ENCODE measurements at regions not wholly inside any gene's neighbourhood (a gene's known extent, or its start where the extent isn't known, plus 50 kb on each side); places are given as distances from the start of the nearest gene placed in this dataset.
A peak's percentile ranks its signal among the peaks of the same experiment; 100 is the strongest.
"Not testable (repeated sequence)": the region's sequence is repeated elsewhere in the genome, so short reads cannot be mapped to it uniquely, and the experiment has no call there.

GRCh38 chr14:22105006-22105623 is 431.5 kb upstream of the OR4E1 start:
- DNase-seq (ENCODE audit: low read depth, low spot score): no peak

GRCh38 chr14:22100764-22101120 is 427.1 kb upstream of the OR4E1 start:
- not testable (repeated sequence) for DNase-seq (ENCODE audit: low read depth, low spot score)

- DNase-seq (ENCODE audit: low read depth, low spot score): peak; percentile 34
Observed at GRCh38 chr14:22099942-22100763, 426.5 kb upstream of the OR4E1 start.

DNA sequence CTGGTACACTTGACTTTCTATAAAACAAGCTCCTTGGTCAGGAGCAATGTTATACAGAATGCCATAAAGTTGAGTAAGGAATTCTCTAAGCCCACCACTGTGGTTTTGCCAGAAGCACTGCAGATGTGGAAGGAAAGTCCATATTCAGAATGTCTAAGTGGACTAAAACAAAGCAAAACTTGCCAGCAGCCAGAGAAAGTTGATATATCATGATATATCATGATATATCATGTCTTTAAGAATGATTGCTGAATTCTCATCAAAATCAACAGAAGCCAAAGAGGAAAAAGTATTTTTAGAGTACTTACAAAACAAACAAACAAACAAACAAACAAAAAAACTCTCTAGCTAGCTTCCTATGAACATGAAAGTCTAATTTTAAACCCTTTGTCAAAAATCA is 424.8 kb upstream of the OR4E1 start:
- DNase-seq (ENCODE audit: low read depth, low spot score): no peak

GRCh38 chr14:22097586-22098292 is 424.1 kb upstream of the OR4E1 start:
- no peak for DNase-seq (ENCODE audit: low read depth, low spot score)

DNA sequence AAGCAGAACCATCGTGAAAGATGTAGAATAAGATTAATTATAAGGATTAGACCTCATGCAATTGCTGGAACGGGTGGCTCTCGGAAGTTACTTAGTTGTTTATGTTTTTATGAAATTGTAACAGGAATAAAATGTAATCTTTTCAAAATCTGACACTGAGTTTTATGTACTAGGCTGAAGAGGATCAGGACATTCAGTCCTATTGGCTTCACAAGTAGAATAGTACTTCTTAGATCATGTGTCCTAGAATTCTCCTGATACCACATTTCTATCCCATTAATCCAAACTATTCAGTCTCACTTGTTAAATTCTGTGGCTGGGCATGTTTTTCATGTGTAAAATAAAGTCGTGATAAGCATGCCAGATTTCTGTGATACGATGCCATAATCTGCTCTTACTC is 423.5 kb upstream of the OR4E1 start:
- DNase-seq (ENCODE audit: low read depth, low spot score): no peak

DNA sequence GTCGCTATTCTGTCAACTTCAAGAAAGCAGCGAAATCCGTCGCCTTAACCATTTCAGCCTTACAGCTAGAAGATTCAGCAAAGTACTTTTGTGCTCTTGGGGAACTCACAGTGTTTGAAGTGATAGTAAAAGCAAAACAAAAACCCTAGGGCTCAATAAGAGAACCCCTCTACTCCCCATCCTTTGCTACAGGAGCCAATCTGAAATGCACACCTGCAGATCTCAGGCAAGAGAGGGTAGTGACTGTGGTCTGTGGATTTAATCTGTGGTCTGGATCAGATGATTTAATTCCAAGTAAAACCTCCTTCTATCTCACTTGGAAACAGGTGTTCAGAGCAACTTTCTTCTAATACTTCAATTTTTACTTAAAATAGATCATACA is 422.9 kb upstream of the OR4E1 start:
- no peak for DNase-seq (ENCODE audit: low read depth, low spot score)

GRCh38 chr14:22095860-22096513 is 422.4 kb upstream of the OR4E1 start:
- no peak for DNase-seq (ENCODE audit: low read depth, low spot score)

DNA sequence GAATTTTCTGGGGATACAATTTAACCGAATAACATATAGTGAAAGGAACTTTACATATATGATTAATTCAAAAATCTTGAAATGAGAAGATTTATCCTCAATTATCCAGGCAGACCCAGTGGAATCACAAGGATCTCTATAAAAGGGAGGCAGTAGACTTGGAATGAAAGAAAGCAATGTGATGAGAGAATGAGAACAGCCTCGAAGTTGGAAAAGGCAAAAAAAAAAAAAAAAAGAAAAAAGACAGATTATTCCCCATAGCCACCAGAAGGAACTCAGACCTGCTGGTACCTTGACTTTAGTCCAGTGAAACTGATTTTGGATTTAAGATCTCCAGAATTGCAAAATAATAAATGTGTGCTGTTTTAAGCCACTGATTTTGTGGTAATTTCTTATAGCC is 416.3 kb upstream of the OR4E1 start:
- no peak for DNase-seq (ENCODE audit: low read depth, low spot score)

- DNase-seq (ENCODE audit: low read depth, low spot score): peak; percentile 16
Observed at GRCh38 chr14:22088614-22089342, 415.2 kb upstream of the OR4E1 start.

DNA sequence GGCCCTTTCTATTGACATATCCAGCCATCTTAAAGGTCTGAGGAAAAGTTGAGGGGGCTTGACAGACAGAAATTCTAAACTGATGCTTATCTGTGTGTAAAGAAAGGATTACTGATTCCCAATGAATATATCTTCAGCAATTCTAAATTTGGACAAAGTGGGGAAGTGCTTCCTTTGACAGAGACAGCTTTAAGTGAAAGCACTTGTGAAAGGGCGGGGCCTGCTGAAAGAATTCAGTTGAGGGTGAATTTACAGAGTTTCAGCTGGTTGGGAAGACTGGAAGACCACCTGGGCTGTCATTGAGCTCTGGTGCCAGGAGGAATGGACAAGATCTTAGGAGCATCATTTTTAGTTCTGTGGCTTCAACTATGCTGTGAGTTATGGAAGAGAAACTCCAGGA is 412.5 kb upstream of the OR4E1 start:
- DNase-seq (ENCODE audit: low read depth, low spot score): no peak

GRCh38 chr14:22084393-22085281 is 411.0 kb upstream of the OR4E1 start:
- peak; percentile 56 for DNase-seq (ENCODE audit: low read depth, low spot score)

DNA sequence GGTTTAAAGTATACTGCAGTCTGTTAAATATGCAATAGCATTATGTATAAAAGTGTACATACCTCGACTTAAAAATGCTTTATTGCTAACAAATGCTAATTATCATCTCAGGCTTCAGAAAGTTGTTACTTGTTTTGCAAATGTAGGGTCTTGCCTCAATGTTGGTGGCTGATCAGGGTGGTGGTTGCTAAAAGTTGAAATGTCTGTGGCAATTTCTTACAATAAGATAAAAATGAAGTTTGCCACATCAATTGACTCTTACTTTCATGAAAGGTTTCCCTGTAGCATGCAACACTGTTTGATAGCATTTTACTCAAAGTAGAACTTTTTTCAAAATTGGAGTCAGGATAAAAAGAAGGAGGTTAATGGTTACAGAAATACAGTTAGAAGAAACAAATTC is 407.7 kb upstream of the OR4E1 start:
- no peak for DNase-seq (ENCODE audit: low read depth, low spot score)

DNA sequence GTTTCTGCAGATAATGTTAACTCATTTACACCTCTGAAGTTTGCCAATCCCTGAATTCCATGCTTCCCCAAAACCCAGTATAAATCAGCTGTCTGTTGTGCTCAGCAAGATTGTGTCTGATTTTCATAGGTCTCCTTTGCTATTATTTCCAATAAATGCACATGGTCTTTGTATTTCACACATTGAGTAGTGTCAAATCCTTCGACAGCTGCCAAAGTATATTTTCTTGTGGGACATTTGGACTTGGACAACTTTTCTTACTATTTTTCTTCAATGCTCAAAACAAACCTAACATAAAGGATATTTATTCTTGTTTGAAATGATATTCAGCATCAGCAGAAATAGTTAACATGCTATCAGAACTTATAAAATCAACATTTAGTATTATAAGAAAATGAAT is 406.1 kb upstream of the OR4E1 start:
- no peak for DNase-seq (ENCODE audit: low read depth, low spot score)

DNA sequence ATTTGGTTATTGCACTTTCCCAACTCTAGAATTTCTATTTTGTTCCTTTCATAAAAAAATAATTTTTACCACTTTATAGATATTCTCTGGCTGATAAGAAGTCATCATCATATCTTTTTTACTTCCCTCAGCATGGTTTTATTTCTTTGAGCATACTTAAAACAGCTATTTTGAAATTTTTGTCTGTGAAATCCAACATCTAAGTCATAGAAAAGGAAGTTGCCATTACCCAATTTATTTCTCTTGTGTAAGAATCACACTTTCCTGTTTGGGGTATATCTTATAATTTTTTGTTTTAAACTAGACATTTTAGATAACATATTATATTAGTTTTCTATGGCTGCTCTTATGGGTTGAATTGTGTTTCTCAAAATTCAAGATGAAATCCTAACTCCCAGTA is 400.2 kb upstream of the OR4E1 start:
- no peak for DNase-seq (ENCODE audit: low read depth, low spot score)

GRCh38 chr14:22071006-22071405 is 397.4 kb upstream of the OR4E1 start:
- no peak for DNase-seq (ENCODE audit: low read depth, low spot score)

DNA sequence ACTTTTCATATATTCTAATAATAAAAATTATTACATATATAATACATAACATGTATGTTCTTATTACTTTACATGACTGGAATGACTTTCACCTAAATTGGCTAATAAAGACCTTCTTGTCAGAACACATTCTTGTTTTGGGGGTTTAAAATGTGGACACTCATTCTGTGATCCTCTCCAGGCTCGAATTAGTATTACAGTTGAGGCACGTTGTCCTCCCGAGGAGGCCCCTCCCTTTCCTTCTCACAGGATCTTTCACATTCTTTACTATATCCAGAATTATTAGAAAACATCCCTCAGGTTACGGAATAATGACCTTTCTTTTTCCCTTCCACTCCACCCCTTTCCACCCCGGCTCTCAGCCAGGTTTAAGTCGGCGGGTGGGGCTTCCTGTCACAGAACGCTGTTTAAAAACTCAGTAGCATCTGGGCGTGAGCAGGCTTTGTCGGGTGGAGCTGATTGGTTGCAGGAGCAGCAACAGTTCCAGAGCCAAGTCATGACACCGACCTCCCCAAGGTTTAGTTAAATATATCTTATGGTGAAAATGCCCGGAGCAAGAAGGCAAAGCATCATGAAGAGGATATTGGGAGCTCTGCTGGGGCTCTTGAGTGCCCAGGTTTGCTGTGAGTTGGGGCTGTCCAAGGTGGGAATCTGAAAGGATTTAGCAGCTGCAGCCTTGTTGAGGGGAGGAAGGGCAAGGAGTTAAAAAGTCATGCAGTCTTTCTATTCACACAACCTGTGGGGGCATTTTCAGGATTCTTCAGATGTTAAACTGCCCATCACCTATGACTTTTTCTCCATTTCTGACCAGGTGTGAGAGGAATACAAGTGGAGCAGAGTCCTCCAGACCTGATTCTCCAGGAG is 396.7 kb upstream of the OR4E1 start:
- no peak for DNase-seq (ENCODE audit: low read depth, low spot score)

DNA sequence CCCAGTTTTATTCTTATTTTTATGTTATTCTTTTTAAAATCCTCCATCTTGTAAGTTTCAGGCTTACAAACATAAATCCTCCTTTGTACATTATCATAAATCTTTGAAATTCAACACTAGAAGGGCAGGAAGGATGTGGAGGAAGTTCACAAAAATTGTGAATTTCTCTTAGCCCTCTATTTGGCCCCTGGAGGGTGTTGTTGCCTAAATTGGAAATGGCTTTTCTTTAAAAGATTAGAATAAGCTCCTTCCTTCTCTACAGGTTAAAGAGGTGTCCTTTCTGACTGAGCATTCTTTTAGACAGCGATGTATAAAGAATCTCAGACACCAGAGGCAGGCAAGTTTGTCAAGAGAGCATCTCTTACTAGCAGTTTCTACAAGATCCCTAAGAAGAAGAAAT is 391.7 kb upstream of the OR4E1 start:
- no peak for DNase-seq (ENCODE audit: low read depth, low spot score)

- DNase-seq (ENCODE audit: low read depth, low spot score): no peak
Observed at GRCh38 chr14:22059201-22059600, 385.6 kb upstream of the OR4E1 start.

- DNase-seq (ENCODE audit: low read depth, low spot score): no peak
Observed at GRCh38 chr14:22052795-22053194, 379.2 kb upstream of the OR4E1 start.
